ENCODE measurements at regions not wholly inside any gene's neighbourhood (a gene's known extent, or its start where the extent isn't known, plus 50 kb on each side); places are given as distances from the start of the nearest gene placed in this dataset.

GRCh38 chr13:87533776-87534175, 137.4 kb upstream of the SLITRK5 start:
- no TSS peak for BruUV-seq (replicated peaks)
- Histone ChIP-seq H3K27me3 (ENCODE audit: control insufficient read depth in 2 of 2, insufficient read depth in 2 of 2, low read length in 2 of 2) (no peaks in the 10 kb centered on the region), H3K27ac (ENCODE audit: insufficient read depth, low read depth, low read length) (no peak overlapping the region), H4K20me1 (replicated peaks; ENCODE audit: control insufficient read depth, extremely low read depth, insufficient read depth, low read length) (no peaks in the 10 kb centered on the region), H3K4me1 (ENCODE audit: control insufficient read depth, extremely low read depth, insufficient read depth, low read length) (no peaks in the 10 kb centered on the region), H3K9me3 (replicated peaks; ENCODE audit: control insufficient read depth, insufficient read depth, low read length) (peaks cover 3% of the 10 kb centered on the region), H2AFZ (ENCODE audit: low read depth, low read length) (no peak overlapping the region), H3K4me2 (ENCODE audit: insufficient read depth, low read length) (no peak overlapping the region), H3K9me1 (replicated peaks; ENCODE audit: control insufficient read depth, extremely low read depth, insufficient read depth, low read length) (no peaks in the 10 kb centered on the region), H3K9ac (replicated peaks; ENCODE audit: extremely low read depth, insufficient read depth, low read length) (no peak overlapping the region), H3K79me2 (ENCODE audit: control insufficient read depth, insufficient read depth, low read length) (no peaks in the 10 kb centered on the region), H3K36me3 (ENCODE audit: control insufficient read depth in 2 of 2, extremely low read depth in 1 of 2, insufficient read depth in 2 of 2, low read length in 2 of 2) (no peaks in the 10 kb centered on the region), H3K4me3 (replicated peaks in 1 of 3; ENCODE audit: insufficient read depth in 1 of 3, low read depth in 1 of 3, low read length in 3 of 3) (no peak overlapping the region)
- ChIA-PET CTCF (no interaction called here), POLR2A (no interaction called here)
- dilution Hi-C loops (cut with MboI; ENCODE audit: extremely low pct_ligation_motif_present, low sequenced_read_pairs) (no loop called here), intact Hi-C loops (cut with micrococcal nuclease) (no loop called here)
- DNase-seq (ENCODE audit: low read depth, low spot score), result no peak
- no peak for TF ChIP-seq GATA2 (IDR thresholded peaks at IDR 0.05; ENCODE audit: insufficient read depth, insufficient read length, low read depth, low read length)
- TF ChIP-seq POLR2AphosphoS5 (IDR thresholded peaks at IDR 0.05; ENCODE audit: insufficient read depth, low read depth, low read length), result no peak
- no peak for TF ChIP-seq JUN (IDR thresholded peaks at IDR 0.05; ENCODE audit: borderline replicate concordance, insufficient read depth, insufficient read length, low read depth)
- TF ChIP-seq CTCF (IDR thresholded peaks at IDR 0.05; ENCODE audit: extremely low read depth in 1 of 2, insufficient read depth in 1 of 2, low read depth in 1 of 2, low read length in 2 of 2), result no peak
- no peak for TF ChIP-seq MYC (IDR thresholded peaks at IDR 0.05; ENCODE audit: low read depth, low read length)
- TF ChIP-seq MAX (IDR thresholded peaks at IDR 0.05; ENCODE audit: insufficient read depth, insufficient read length), result no peak
- no peak for TF ChIP-seq FOS (IDR thresholded peaks at IDR 0.05; ENCODE audit: borderline replicate concordance, insufficient read depth, low read length)
- TF ChIP-seq EZH2 (IDR thresholded peaks at IDR 0.05; ENCODE audit: borderline replicate concordance, low read depth, low read length, severe bottlenecking), result no peak
- TF ChIP-seq POLR2A (IDR thresholded peaks at IDR 0.05; ENCODE audit: low read depth, low read length), result no peak
- no peak for FAIRE-seq
